IPS-18a (cell line): ENCODE measurements at regions not wholly inside any gene's neighbourhood (a gene's known extent, or its start where the extent isn't known, plus 50 kb on each side); places are given as distances from the start of the nearest gene placed in this dataset.
"Not testable (repeated sequence)": the region's sequence is repeated elsewhere in the genome, so short reads cannot be mapped to it uniquely, and the experiment has no call there.

Source experiments
- H3K27ac ChIP-seq: one replicate; pipeline ENCODE4 v1.5.1; 2013; ENCODE audit warnings: low read length
- H3K27me3 ChIP-seq: one replicate; pipeline ENCODE4 v1.6.1; 2013; ENCODE audit warnings: mild to moderate bottlenecking, low read length; ENCODE audit not compliant: control insufficient read depth, insufficient read depth
- H3K36me3 ChIP-seq: one replicate; pipeline ENCODE4 v1.6.1; 2013; ENCODE audit warnings: low read depth, low read length; ENCODE audit not compliant: control insufficient read depth
- H3K4me1 ChIP-seq: one replicate; pipeline ENCODE4 v1.6.1; 2013; ENCODE audit warnings: low read depth, low read length; ENCODE audit not compliant: control insufficient read depth
- H3K4me3 ChIP-seq: one replicate; pipeline ENCODE4 v1.5.1; 2013; ENCODE audit warnings: low read length
- H3K9ac ChIP-seq: one replicate; pipeline ENCODE4 v1.6.1; 2013; ENCODE audit warnings: mild to moderate bottlenecking, low read length, moderate library complexity
- H3K9me3 ChIP-seq: one replicate; pipeline ENCODE4 v1.6.1; 2013; ENCODE audit warnings: low read depth, low read length; ENCODE audit not compliant: control insufficient read depth

DNA sequence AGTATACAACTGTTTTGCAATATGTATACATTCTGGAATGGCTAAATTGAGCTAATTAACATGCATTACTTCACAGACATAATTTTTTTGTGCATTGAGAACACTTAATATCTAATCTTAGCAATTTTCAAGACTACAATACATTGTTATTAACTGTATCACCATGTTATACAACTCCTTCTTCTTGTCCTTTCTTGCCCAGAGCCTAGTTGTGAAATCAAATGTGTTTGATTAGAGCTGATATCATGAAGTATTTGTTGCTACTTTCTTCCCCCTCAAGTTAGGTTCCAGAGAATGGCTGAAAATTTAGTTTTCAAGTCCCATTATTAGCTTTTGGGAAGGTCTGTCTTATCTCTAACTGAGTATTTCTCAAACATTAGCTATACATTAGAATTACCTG is 607.8 kb downstream of the PSAT1 start:
- Histone ChIP-seq H3K4me3 (no peak overlapping the region), H3K27me3 (no peaks in the 10 kb centered on the region), H3K4me1 (no peaks in the 10 kb centered on the region), H3K36me3 (no peaks in the 10 kb centered on the region), H3K9me3 (no peaks in the 10 kb centered on the region), H3K27ac (no peak overlapping the region), H3K9ac (no peak overlapping the region)

DNA sequence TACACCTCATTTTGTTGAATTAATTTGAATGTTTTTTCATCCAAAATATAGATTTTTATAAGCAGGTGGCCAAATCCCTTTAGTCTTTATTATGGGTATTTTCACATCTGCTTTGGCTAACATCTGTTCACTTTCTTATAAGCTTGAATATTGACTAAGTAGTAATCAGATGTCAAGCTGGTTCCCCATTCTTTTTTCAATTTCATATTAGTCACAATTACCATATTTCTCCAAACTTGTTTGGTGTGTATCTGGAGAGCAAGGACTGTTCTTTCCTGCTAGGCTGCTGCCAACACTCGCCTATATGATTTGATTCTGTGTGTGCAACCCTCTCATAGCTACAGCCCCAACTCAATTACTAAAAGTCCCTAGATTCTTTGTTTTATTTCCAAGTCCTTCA is 608.5 kb downstream of the PSAT1 start:
- Histone ChIP-seq H3K4me3 (no peak overlapping the region), H3K9me3 (no peaks in the 10 kb centered on the region), H3K9ac (no peak overlapping the region), H3K4me1 (no peaks in the 10 kb centered on the region), H3K27ac (no peak overlapping the region), H3K27me3 (no peaks in the 10 kb centered on the region), H3K36me3 (no peaks in the 10 kb centered on the region)

DNA sequence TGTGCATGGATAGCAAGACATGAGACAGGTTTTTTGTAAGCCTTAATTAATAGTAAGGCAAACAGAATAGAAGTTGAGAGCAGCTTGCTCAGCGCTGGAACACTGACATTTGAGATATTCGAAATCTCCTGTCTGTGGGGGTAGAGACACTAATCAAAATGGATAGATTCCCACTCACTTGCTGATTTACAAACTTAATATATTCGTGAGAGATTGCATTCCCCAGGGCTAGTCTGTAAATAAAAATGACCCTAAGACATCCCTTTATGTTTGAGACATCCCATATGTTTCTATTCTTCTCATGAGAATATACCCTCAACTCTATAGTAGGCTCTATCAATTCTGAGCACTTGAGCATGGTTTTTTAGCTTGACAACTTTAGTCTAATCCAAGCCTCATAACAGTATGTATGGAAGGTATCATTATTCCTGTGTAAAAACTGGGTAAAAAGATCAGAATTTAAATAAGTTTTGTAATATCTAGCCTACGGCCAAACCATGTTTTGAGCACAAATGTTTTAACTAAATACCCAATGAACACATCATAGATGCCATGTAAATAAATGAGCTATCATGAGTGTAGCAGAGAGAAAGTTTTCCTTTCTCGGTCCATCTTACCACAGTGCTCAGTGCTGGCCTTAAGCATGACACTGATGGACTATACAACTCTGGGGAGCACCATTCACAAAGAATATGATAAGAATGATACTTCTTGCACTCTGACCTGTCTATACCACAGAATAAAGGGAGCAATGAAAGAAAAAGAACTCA is 609.2 kb downstream of the PSAT1 start:
- Histone ChIP-seq H3K36me3 (no peaks in the 10 kb centered on the region), H3K9ac (no peak overlapping the region), H3K9me3 (no peaks in the 10 kb centered on the region), H3K27me3 (no peaks in the 10 kb centered on the region), H3K4me1 (no peaks in the 10 kb centered on the region), H3K4me3 (no peak overlapping the region), H3K27ac (no peak overlapping the region)

DNA sequence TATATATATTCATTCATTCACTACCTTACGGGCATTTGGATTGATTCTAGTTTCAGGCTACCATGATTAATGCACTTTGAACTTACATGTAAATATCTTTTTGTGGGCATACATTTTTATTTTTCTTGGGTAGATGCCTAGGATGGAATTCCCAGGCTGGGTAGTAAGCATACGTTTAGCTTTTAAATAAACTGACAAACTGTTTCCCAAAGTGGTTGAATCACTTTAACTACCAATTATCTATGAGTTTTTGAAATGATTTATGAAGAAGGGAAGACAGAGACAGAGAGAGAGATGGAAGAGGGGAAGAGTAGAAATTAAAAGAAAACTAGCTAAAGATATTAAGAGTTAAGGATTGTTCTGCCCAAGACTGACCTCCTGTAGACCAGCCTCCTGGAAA is 612.6 kb downstream of the PSAT1 start:
- no peaks in the 10 kb centered on the region for H3K36me3 ChIP-seq
- H3K27ac ChIP-seq = no peak overlapping the region
- no peaks in the 10 kb centered on the region for H3K27me3 ChIP-seq
- H3K4me1 ChIP-seq = no peaks in the 10 kb centered on the region
- no peak overlapping the region for H3K9ac ChIP-seq
- no peak overlapping the region for H3K4me3 ChIP-seq
- no peaks in the 10 kb centered on the region for H3K9me3 ChIP-seq

DNA sequence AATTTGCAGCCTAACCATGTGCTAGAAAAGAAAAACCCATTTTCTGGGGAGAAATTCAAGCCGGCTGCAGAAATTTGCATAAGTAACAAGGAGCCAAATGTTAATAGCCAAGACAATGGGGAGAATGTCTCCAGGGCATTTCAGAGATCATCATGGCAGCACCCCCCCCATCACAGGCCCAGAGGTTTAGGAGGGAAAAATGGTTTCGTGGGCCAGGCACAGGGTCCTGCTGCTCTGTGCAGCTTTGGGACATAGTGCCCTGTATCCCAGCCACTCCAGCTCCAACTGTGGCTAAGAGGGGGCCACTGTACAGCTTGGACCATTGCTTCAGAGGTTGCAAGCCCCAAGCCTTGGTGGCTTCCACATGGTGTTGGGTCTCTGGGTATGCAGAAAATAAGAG is 620.0 kb downstream of the PSAT1 start:
- not testable (repeated sequence) for H3K36me3 ChIP-seq, H3K9me3 ChIP-seq, H3K4me3 ChIP-seq, H3K4me1 ChIP-seq, H3K9ac ChIP-seq, H3K27me3 ChIP-seq, H3K27ac ChIP-seq

DNA sequence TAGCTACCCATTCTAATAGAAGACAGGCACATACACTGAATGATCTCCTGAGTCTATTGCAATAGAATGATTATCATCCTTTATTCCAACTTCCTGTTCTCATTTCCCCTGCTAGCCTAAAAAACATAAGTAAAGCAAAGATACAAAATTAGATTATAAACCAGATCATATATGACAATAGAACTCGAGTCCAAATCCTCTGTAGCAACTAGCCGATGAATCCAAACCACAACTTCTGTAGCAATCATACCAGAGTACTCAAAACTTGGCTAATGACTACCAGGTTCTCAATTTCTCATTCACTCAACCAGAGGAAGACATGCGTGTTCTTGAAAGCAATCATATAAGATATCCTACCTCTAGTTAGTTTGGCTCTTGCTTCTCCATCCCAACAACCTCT is 622.1 kb downstream of the PSAT1 start:
- H3K9me3 ChIP-seq = no peaks in the 10 kb centered on the region
- H3K4me1 ChIP-seq = no peaks in the 10 kb centered on the region
- no peak overlapping the region for H3K9ac ChIP-seq
- H3K27ac ChIP-seq = no peak overlapping the region
- no peaks in the 10 kb centered on the region for H3K36me3 ChIP-seq
- no peaks in the 10 kb centered on the region for H3K27me3 ChIP-seq
- H3K4me3 ChIP-seq = no peak overlapping the region

DNA sequence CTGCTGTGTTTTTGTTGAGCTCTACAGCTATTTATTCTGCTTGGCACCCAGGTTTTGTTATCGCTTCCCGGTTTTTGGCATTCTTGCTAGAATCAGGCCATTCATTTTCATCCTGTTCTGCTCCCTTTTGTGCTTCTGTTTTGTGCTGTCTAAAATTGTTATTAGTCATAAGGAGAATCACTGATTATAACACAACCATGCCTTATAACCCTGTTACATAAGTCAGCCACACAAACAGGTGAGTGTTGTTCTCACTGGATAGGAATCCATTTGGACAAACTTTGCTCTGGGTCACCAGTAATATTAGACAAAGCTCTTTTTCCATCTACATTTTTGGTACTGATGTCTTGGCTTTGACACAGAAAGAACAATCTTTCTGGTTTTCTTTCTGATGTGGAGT is 622.8 kb downstream of the PSAT1 start:
- H3K9me3 ChIP-seq = no peaks in the 10 kb centered on the region

DNA sequence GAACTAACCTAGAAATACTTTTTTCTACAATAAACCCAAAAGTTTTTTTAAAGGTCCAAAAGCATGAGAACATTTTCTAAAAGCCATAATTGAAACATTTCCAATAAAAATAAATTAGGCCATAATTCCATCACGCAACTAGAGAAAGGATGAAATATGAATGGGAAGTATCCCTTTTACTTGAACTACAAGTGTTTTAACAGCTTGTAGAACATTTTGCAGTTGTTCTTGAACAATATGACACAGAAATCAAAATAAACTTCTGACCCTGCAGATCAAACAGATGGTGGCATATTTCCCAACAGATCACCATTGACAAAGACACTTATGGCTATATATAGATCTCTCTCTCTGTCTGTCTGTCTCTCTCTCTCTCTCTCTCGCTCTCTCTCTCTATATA is 624.4 kb downstream of the PSAT1 start:
- Histone ChIP-seq H3K4me1 (no peaks in the 10 kb centered on the region), H3K27me3 (no peaks in the 10 kb centered on the region), H3K9ac (no peak overlapping the region), H3K27ac (no peak overlapping the region), H3K9me3 (no peaks in the 10 kb centered on the region), H3K36me3 (no peaks in the 10 kb centered on the region), H3K4me3 (no peak overlapping the region)

More for the DNA sequence above, 622.8 kb downstream of the PSAT1 start:
- Histone ChIP-seq H3K9ac (no peak overlapping the region), H3K4me3 (no peak overlapping the region), H3K27me3 (no peaks in the 10 kb centered on the region), H3K27ac (no peak overlapping the region), H3K4me1 (no peaks in the 10 kb centered on the region), H3K36me3 (no peaks in the 10 kb centered on the region)

DNA sequence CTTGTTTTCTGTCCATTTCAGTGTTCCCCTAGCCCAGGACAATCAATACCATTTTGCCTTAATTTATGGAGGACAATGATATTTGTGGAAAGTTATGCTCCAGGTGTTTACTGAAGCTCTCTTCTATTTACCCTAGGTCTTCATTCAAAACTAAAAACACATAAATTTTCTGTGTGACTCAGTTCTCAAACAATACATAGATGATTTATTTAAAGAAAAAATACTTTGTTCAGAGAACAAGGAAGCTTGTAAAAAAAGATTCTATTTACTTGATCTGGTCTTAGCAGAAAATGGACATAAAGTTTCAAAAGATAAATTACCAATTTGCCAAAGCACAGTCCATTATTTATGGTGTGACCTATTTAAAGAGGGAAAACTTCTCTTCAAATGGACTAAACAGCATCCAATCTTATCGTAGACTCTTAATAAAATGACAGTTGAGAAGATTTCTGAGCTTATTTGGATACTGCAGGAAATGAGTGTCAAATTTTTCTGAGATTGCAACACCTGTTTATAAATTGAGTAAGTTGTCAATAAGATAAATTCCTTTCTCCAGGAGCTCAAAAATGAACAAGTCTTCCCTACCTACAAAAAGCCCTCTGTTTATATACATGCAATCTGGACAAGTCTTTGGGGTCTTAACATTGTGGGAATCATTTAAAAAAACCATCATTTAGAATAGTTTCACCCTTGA is 627.2 kb downstream of the PSAT1 start:
- no peak overlapping the region for H3K9ac ChIP-seq
- no peak overlapping the region for H3K27ac ChIP-seq
- H3K36me3 ChIP-seq = no peaks in the 10 kb centered on the region
- no peaks in the 10 kb centered on the region for H3K9me3 ChIP-seq
- no peak overlapping the region for H3K4me3 ChIP-seq
- no peaks in the 10 kb centered on the region for H3K27me3 ChIP-seq
- no peaks in the 10 kb centered on the region for H3K4me1 ChIP-seq

DNA sequence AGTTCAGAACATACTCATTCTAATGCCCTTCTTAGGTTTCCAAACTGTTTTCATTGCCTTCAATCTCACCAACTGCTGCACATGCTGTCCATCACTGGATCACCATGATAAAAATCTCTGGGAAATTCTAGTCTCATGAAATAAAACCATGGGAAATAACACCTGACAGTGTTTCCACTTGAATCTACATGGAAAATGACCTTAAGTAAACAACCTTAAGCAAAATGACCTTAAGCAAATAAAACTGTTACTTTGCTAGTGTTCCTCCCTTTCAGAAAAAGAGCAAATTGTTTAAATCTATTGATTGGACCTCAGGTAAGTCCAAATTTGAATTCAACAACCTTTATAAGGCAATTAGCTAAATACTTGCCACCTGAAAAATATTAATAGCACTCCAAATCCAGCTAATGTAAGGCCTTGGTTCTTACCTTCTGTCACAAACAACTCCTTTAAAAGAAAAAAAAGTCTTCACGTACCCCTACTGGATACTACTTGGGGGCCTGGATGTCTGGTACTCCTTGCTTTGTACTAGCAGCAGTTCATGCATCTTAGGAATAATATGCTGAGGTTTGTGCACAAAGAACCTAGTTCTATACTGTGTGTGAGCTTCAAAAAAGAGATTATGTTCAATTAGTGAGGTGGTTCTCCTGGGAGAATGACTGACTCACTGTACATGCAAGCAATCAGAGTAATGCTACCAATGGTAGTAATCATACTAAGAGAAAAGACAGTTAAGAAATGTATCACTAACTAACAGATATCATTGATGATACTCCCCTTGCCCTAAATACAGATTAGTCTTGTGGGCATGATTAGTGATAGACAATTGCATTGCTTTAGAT is 630.4 kb downstream of the PSAT1 start:
- H3K4me3 ChIP-seq = no peak overlapping the region
- H3K27me3 ChIP-seq = no peaks in the 10 kb centered on the region
- H3K9me3 ChIP-seq = no peaks in the 10 kb centered on the region
- H3K27ac ChIP-seq = no peak overlapping the region
- no peaks in the 10 kb centered on the region for H3K4me1 ChIP-seq
- no peak overlapping the region for H3K9ac ChIP-seq
- no peaks in the 10 kb centered on the region for H3K36me3 ChIP-seq

DNA sequence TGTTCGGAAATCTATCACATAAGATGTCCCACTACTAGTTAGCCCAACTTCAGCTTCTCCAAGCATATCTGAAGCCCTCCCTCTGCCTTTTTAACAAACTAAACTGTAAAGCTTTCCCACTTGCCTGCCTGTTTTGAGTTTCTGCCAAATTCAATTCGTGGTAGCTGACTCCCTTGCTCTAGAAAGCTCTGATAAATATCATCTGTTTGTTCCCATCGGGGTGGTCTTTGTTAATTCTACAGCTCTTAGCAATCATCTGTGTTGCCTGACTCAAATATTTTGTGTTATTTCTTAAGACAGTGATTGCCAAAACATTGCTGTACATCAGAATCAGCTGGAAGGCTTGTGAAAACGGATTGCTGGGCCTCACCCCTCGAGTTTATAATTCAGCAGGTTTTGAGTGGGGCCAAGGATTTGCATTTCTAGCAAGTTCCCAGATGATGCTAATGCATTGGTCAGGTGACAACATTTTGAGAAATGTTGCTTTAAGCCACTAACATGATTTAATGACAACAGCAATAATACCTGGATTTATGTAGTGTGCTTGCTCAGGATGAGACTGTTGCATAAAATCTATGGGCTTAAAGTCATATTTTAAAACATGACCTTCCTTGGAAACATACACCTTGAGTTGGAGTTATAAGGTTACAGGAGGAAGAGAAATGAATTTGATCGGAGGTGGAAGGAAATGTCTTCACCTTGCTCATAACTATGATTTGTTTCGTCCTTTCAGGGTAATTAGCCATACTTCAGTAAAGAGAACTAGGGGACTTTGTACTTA is 631.9 kb downstream of the PSAT1 start:
- no peaks in the 10 kb centered on the region for H3K36me3 ChIP-seq
- H3K9me3 ChIP-seq = no peaks in the 10 kb centered on the region
- H3K27me3 ChIP-seq = no peaks in the 10 kb centered on the region
- no peak overlapping the region for H3K9ac ChIP-seq
- H3K4me1 ChIP-seq = no peaks in the 10 kb centered on the region
- H3K4me3 ChIP-seq = no peak overlapping the region
- H3K27ac ChIP-seq = no peak overlapping the region
